SK-N-SH (cell line): ENCODE measurements at regions not wholly inside any gene's neighbourhood (a gene's known extent, or its start where the extent isn't known, plus 50 kb on each side); places are given as distances from the start of the nearest gene placed in this dataset.

Experiments used
- EZH2phosphoT487 ChIP-seq: fragments of 200-600 bp; sonication (generic); IDR thresholded peaks from 2 replicates; pipeline ENCODE4 v1.6.1; 2017; ENCODE audit warnings: low read depth, mixed run types, mild to moderate bottlenecking, antibody characterized with exemption, moderate library complexity, borderline replicate concordance
- GABPA ChIP-seq: IDR thresholded peaks from 2 replicates; pipeline ENCODE4 v1.4.0; 2012; ENCODE audit warnings: low read depth, mild to moderate bottlenecking
- RAD21 ChIP-seq: IDR thresholded peaks from 2 replicates; pipeline ENCODE4 v1.6.1; 2012; ENCODE audit warnings: mild to moderate bottlenecking, low read length
- RCOR1 ChIP-seq: fragments of 150-350 bp; IDR thresholded peaks from 2 replicates; pipeline ENCODE4 v1.6.1; 2017; ENCODE audit warnings: antibody characterized with exemption, low read length
- RXRA ChIP-seq: IDR thresholded peaks from 2 replicates; pipeline ENCODE4 v1.4.0; 2012; ENCODE audit warnings: low read depth, mild to moderate bottlenecking, borderline replicate concordance
- SMC3 ChIP-seq: IDR thresholded peaks from 2 replicates; pipeline ENCODE4 v1.6.1; 2012; ENCODE audit warnings: low read depth, low read length, improper control_type of control experiment
- TF ChIP-seq, protein P1 (sequence below): fragments of 200-600 bp; sonication (generic); IDR thresholded peaks from 2 replicates; pipeline ENCODE4 v1.6.1; 2017; ENCODE audit warnings: antibody characterized with exemption, mild to moderate bottlenecking, moderate library complexity
- TF ChIP-seq, protein P2 (sequence below): IDR thresholded peaks from 2 replicates; pipeline ENCODE4 v1.4.0; 2012; ENCODE audit warnings: low read depth, borderline replicate concordance
- TF ChIP-seq, protein P3 (sequence below): IDR thresholded peaks from 2 replicates; pipeline ENCODE4 v1.6.1; 2012; ENCODE audit warnings: mild to moderate bottlenecking, low read depth, low read length, moderate library complexity

DNA sequence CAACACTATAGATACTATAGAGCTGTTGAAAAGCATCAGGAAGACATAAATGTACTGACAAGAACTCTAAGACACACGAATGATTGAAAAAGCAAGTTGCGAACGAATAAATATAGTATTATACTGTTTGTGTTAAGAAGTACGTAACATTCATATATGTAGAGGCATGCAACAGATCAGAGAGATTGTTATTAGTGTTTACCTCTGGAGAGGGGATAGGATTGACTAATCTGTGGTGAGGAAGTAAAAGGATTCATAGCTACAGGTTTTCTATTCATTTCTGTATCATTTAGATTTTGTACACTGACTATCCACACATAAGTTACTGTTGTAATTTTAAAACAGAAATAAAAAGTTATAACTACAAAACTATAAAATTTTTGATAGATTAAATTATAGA, 147.6 kb upstream of the SV2C start:
- no peak for TF ChIP-seq GABPA
- no peak for TF ChIP-seq SMC3
- TF ChIP-seq, protein P1, sequence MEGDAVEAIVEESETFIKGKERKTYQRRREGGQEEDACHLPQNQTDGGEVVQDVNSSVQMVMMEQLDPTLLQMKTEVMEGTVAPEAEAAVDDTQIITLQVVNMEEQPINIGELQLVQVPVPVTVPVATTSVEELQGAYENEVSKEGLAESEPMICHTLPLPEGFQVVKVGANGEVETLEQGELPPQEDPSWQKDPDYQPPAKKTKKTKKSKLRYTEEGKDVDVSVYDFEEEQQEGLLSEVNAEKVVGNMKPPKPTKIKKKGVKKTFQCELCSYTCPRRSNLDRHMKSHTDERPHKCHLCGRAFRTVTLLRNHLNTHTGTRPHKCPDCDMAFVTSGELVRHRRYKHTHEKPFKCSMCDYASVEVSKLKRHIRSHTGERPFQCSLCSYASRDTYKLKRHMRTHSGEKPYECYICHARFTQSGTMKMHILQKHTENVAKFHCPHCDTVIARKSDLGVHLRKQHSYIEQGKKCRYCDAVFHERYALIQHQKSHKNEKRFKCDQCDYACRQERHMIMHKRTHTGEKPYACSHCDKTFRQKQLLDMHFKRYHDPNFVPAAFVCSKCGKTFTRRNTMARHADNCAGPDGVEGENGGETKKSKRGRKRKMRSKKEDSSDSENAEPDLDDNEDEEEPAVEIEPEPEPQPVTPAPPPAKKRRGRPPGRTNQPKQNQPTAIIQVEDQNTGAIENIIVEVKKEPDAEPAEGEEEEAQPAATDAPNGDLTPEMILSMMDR = no peak
- TF ChIP-seq, protein P2, sequence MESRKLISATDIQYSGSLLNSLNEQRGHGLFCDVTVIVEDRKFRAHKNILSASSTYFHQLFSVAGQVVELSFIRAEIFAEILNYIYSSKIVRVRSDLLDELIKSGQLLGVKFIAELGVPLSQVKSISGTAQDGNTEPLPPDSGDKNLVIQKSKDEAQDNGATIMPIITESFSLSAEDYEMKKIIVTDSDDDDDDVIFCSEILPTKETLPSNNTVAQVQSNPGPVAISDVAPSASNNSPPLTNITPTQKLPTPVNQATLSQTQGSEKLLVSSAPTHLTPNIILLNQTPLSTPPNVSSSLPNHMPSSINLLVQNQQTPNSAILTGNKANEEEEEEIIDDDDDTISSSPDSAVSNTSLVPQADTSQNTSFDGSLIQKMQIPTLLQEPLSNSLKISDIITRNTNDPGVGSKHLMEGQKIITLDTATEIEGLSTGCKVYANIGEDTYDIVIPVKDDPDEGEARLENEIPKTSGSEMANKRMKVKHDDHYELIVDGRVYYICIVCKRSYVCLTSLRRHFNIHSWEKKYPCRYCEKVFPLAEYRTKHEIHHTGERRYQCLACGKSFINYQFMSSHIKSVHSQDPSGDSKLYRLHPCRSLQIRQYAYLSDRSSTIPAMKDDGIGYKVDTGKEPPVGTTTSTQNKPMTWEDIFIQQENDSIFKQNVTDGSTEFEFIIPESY = no peak
- TF ChIP-seq RCOR1 = no peak
- TF ChIP-seq RXRA = no peak
- TF ChIP-seq RAD21 = no peak
- TF ChIP-seq, protein P3, sequence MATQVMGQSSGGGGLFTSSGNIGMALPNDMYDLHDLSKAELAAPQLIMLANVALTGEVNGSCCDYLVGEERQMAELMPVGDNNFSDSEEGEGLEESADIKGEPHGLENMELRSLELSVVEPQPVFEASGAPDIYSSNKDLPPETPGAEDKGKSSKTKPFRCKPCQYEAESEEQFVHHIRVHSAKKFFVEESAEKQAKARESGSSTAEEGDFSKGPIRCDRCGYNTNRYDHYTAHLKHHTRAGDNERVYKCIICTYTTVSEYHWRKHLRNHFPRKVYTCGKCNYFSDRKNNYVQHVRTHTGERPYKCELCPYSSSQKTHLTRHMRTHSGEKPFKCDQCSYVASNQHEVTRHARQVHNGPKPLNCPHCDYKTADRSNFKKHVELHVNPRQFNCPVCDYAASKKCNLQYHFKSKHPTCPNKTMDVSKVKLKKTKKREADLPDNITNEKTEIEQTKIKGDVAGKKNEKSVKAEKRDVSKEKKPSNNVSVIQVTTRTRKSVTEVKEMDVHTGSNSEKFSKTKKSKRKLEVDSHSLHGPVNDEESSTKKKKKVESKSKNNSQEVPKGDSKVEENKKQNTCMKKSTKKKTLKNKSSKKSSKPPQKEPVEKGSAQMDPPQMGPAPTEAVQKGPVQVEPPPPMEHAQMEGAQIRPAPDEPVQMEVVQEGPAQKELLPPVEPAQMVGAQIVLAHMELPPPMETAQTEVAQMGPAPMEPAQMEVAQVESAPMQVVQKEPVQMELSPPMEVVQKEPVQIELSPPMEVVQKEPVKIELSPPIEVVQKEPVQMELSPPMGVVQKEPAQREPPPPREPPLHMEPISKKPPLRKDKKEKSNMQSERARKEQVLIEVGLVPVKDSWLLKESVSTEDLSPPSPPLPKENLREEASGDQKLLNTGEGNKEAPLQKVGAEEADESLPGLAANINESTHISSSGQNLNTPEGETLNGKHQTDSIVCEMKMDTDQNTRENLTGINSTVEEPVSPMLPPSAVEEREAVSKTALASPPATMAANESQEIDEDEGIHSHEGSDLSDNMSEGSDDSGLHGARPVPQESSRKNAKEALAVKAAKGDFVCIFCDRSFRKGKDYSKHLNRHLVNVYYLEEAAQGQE = no peak
- TF ChIP-seq EZH2phosphoT487 = no peak
